HG02798 (cell line): ENCODE measurements at regions not wholly inside any gene's neighbourhood (a gene's known extent, or its start where the extent isn't known, plus 50 kb on each side); places are given as distances from the start of the nearest gene placed in this dataset.
"Not testable (repeated sequence)": the region's sequence is repeated elsewhere in the genome, so short reads cannot be mapped to it uniquely, and the experiment has no call there.

Experiments used
- ATAC-seq: cut with Tn5 transposase; IDR thresholded peaks from one replicate; pipeline ENCODE4 v1.9.1; 2021; ENCODE audit warnings: mild to moderate bottlenecking; ENCODE audit not compliant: unreplicated experiment, poor library complexity

GRCh38 chr1:79745929-79746328, 739.4 kb upstream of the ADGRL4 start:
- ATAC-seq: no peak

DNA sequence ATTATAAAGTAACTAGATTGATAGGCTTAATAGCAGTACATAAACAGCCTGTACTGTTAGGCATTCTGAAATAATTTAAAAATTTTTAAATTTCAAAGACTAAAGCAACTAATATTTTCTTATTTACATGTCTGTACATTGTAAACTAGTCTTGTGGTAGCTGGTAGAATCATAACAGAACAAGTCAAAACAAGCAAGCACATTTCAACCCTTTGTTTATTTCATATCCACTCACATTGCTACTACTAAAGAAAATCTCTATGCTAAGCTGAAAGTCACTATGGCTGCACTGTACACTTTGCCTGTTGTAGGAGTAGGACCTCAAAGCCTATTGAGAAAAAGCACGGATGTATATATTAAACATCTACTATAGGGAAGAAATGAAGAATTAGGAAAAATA, 738.2 kb upstream of the ADGRL4 start:
- no peak for ATAC-seq

DNA sequence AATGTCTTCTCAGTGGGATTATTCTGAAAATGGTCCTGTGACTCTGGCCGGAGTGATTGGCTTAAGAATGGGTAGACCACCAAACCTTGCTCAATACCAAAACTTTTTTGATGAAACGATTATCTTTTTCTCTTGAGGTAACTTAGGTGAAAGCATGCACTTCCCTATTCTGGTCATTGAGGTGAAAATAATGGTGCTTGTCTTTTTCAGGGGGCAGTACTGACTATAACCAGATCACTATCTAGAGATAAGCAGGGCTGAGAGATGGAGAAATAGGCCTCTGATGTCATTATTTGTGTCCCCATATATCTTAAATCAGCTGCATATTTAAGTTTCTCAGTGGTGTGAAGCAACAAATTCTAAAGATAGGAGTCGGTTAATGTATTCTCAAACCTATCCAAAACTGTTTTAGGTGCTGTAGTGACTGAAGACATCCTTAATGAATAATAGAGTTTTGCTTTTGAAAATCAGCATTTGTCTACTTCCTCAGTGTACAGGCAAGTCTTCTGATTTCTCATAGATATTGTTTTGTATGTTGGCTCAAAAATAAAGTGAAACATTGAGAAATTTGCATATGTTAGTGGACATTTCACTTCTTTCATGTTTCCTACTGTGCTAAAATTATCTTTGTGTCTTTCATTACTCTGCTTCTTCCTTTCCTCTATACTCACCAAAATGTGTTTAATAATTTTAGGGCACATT, 735.3 kb upstream of the ADGRL4 start:
- ATAC-seq: peak; percentile 78

DNA sequence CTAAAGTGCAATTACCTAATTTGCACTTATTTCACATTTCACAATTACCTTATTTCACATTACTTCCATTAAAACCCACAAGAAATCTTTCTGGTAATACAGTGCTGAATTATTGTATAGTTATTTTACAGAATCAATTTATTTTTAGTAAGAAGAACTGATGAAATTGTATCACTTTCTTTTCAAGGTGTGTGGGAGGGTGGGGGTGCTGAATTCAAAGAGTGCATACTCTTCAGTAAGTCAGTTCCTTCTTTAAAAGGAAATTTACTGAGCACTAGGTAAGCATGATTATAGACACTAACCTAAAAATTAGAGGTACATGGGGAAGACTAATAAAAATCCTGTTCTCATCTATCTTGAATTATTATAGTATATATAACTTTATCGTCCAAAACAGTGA, 731.6 kb upstream of the ADGRL4 start:
- ATAC-seq: no peak

DNA sequence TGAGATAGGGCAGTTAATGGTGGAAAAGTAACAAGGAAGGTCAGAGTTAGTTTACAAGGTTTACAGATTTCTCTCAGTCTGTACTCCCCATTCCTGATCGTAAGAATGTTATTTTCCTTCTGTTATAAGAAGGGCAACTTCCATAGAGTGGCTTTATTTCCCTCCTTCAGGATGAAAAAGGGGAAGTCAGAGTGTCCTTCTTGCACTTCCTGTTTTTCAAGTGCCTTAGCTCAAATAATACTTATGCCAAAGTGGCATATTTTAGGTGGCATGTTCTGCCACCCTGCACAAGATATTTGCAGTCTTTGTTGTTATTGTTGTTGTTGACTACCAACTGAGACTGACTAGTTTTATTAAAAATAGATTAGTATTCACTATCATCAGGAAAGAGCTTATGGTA, 730.7 kb upstream of the ADGRL4 start:
- no peak for ATAC-seq

DNA sequence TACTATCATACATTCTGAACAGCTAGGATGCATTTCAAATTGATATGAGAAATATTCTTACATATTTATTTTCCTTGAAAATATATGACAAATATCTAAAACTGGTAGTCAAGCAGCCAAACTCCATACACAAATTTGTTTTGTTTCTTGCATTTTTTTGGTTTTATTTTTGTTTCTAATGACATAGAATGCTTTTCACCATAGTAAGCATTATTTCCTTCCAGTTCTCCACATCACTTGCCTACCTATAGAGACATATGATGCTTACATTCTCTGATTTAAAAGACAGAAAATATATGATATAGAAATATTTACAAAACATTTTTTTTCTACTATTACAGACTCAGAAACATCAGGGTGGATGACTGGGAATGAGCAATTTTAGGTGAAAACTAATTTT, 726.4 kb upstream of the ADGRL4 start:
- ATAC-seq: no peak

GRCh38 chr1:79726911-79727310, 720.4 kb upstream of the ADGRL4 start:
- ATAC-seq: no peak

GRCh38 chr1:79726321-79726720, 719.8 kb upstream of the ADGRL4 start:
- no peak for ATAC-seq

GRCh38 chr1:79716447-79716846, 709.9 kb upstream of the ADGRL4 start:
- no peak for ATAC-seq

DNA sequence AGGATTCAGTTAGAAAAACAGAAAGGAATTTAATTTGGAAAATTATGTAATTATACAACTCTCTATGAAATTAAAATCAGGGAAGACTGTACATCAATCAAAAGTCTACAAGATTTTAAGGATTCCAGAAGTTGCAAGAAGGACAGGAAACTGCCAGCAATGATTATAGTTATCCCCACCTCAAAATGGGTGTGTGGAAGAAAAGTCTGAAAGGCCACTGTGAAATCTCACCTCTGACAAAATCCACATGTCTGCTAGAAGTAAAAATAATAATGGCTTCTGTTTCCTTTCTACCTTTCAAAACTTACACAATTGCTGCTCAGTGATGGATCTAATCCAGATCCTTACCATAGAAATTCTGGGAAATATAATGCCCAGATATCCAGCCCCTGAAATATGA, 708.1 kb upstream of the ADGRL4 start:
- no peak for ATAC-seq

- peak; percentile 91 for ATAC-seq
These were observed 704.5 kb upstream of the ADGRL4 start for GRCh38 chr1:79711001-79711431.

DNA sequence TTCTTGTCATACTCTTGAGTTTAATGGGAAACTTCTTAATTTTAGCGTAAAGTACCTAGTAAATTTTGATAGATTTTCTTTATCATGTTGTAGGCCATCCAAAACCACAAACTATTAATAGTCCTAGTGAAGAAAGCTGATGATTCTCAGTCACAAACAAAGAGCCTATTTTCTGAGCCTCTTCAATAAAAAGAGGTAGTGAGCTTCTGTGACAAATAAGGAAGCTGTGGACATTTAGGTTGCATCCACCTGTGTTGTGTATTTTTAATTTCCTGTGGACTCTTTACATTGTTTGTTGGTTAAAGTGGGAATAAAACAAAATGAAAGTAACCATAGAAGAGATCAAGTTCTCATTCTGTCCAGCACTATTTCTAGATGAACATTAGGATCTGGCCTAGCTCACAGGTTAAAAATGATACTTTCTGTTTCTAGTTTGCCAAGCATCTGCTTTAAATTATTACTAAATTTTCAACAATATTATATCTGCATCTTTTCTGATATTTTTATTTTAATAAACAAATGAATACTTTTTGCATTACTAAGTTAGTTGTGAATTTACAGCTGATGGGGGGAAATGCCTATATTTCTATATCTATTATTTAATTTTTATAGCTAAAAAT, 702.2 kb upstream of the ADGRL4 start:
- ATAC-seq: no peak

- ATAC-seq: no peak
These were observed 698.7 kb upstream of the ADGRL4 start for GRCh38 chr1:79705218-79705617.

- ATAC-seq: no peak
These were observed 697.5 kb upstream of the ADGRL4 start for GRCh38 chr1:79704067-79704466.

DNA sequence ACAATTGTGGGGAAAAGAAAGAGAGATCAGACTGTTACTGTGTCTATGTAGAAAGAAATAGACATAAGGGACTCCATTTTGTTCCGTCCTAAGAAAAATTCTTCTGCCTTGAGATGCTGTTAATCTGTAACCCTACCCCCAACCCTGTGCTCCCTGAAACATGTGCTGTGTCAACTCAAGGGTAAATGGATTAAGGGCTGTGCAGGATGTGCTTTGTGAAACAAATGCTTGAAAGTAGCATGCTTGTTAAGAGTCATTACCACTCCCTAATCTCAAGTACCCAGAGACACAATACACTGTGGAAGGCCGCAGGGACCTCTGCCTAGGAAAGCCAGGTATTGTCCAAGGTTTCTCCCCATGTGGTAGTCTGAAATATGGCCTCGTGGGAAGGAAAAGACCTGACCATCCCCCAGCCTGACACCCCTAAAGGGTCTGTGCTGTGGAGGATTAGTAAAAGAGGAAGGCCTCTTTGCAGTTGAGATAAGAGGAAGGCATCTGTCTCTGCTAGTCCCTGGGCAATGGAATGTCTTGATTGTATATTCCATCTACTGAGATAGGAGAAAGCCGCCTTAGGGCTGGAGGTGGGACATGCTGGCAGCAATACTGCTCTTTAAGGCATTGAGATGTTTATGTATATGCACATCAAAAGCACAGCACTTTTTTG, 695.9 kb upstream of the ADGRL4 start:
- not testable (repeated sequence) for ATAC-seq

DNA sequence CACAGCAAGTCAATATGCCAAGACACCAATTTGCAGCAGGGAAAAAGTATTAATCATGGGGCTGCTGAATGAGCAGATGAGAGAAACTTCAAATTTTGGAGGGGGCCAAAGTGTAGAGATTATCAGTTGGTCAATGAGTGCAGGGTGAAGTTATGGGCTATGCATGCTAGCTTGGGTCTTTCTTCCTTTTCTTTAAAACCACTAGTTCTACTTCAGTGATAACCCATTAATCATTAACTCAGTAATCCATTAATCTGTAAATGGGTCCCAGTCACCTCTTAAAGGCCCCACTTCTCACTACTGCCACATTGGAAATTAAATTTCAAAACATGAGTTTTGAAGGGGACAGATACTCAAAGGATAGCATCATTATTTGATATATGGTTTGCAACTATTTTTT, 688.6 kb upstream of the ADGRL4 start:
- peak; percentile 87 for ATAC-seq

DNA sequence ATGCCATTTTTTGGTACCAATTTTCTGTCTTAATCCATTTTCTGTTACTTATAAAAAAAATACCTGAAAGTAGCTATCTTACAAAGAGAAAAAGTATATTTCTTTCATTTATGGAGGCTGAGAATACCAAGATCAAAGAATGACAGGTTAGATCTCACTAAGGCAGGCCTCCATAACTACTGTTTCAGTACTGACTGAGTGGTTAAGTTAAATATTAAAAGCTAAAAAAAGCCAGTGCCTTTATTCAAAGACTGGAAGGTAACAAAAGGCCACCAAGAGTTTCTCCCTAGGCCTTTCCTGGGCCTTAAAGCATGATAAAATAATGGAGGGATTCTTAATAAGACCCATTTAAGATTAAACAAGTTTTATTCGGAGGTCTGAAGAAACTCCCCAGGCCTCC, 687.7 kb upstream of the ADGRL4 start:
- peak; percentile 58 for ATAC-seq

DNA sequence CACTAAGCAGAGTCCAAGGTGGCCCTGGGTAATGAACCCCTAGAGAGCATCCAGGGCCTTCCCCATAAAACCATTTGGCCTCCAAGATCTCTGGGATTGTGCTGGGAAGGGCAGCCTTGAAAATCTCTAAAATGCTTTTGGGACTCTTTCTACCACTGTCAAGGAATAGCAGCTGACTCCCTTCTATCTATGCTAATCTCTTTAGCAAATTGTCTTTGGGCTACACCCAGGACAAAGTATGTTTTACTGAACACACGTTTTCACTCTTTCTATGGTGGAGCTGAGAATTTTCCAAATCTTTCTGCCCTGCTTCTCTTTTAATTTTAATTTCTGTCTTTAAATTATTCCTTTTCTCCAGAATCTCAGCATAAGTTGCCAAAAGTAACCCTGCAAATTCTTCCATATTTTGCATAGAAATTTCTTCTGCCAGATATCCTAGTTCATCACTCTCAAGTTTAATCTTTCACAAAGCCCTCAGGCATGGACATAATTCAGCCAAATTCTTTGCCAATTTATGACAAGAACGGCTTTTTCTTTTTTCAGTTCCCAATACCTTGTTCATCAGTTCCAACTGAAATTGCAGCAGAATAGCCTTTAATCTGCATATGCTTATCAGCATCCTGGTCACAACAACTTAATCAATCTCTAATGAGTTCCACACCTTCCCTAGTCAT, 687.0 kb upstream of the ADGRL4 start:
- peak; percentile 3 for ATAC-seq

DNA sequence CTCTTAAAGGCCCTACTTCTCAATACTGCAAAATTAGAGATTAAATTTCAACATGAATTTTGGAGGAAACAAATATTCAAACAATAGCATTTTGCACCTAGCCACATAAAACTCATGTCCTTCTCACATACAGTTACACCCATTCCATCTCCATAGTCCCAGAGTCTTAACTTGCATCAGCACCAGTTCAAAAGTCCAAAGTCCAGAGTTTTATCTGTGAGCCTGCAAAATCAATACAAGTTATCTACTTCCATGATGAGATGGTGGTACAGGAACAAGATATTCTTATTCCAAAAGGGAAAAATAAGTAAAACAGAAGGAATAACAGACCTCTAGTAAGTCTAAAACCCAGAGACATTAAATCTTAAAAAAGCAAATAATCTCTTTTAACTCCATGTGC, 686.0 kb upstream of the ADGRL4 start:
- ATAC-seq: no peak

DNA sequence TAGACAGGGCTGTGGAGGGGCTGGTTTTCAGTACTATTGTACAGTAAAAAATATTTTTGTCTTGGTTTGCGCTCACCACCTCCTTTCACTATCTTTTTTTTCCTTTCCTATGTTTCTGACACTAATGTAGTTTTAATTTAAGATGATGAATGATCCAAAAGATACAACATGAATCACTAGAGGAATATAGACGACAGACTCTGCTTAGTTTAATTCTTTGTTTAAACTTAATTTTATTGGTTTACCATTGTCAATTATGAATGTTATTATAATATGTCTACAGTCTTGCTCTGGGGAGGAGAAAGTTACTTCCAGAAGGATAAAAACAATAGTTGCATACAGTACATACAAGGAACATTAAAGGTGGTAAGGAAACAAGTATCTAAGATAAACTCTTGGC, 682.4 kb upstream of the ADGRL4 start:
- ATAC-seq: no peak

GRCh38 chr1:79683420-79683819, 676.9 kb upstream of the ADGRL4 start:
- ATAC-seq: no peak
